Stimulated activated effector memory CD8-positive, alpha-beta T cell treated with anti-CD3 and anti-CD28 coated beads, Interleukin-12 subunit alpha, Interleukin-12 subunit beta, amount 100 ng/mL, for 72 hours (primary cell): ENCODE measurements at regions not wholly inside any gene's neighbourhood (a gene's known extent, or its start where the extent isn't known, plus 50 kb on each side); places are given as distances from the start of the nearest gene placed in this dataset.

ENCODE experiments used
- ATAC-seq: fragments of 150-1000 bp; cut with Tn5 transposase; 2 replicates; pipeline ENCODE4 v1.10.0; 2021
- DNase-seq, 2 donors: peaks; one replicate each; pipeline ENCODE4 v3.0.0; 2021 to 2022; ENCODE audit warnings: low spot score in 2 of 2
- H3K27ac Mint-ChIP-seq: one replicate; pipeline ENCODE4 v1.8.0; 2022; ENCODE audit warnings: mild to moderate bottlenecking, mixed read lengths
- H3K36me3 Mint-ChIP-seq: one replicate; pipeline ENCODE4 v1.8.0; 2022; ENCODE audit warnings: mild to moderate bottlenecking, mixed read lengths
- H3K4me1 Mint-ChIP-seq: one replicate; pipeline ENCODE4 v1.8.0; 2022; ENCODE audit warnings: mixed read lengths
- H3K4me3 Mint-ChIP-seq: one replicate; pipeline ENCODE4 v1.8.0; 2022; ENCODE audit warnings: mild to moderate bottlenecking, mixed read lengths
- H3K9me3 Mint-ChIP-seq: one replicate; pipeline ENCODE4 v1.8.0; 2022; ENCODE audit warnings: mixed read lengths

DNA sequence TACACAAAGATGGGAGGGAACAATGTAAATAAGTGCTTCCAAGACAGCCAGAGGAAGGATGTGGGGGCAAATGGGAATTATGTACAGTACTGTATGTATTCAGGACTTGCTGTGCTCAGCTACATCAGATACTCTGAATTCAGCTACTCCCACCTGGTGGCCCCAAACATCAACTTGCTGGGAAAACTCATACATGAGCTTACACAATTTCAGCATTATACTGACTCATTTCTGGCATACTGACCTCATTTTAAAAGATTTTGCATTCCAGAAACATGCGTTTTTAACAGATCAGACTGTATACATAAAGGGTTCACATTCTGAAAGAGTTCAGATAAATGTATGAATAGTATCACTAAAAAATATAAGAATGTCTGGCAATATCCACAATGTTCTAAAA lies 59.7 kb downstream of the GPX5 start:
- Mint-ChIP-seq H3K9me3 (peaks cover 3% of the 10 kb centered on the region), H3K27ac (no peak overlapping the region), H3K36me3 (no peaks in the 10 kb centered on the region), H3K4me3 (no peak overlapping the region), H3K4me1 (peaks cover 25% of the 10 kb centered on the region)
- ATAC-seq (no peak), DNase-seq (no peak)

DNA sequence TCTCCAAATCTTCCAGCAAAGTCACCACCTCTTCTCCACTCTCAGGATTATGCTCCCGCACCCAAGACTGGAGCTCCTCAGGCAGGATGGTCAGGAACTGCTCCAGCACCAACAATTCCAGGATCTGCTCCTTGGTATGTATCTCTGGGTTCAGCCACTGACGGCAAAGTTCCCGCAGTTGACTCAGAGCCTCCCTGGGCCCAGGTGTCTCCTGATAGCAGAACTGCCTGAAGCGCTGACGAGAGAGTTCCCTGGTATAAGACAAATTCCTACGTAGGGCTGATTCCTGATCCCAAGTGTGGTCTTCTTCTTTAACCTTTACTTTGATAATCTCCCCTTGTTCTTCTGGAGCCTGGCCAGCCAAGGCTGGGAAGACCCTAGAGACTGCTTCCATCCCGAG lies 60.6 kb downstream of the GPX5 start:
- DNase-seq (no peak), ATAC-seq (no peak)
- Mint-ChIP-seq H3K9me3 (peaks cover 3% of the 10 kb centered on the region), H3K27ac (no peak overlapping the region), H3K4me3 (peak overlapping the region; percentile 66), H3K4me1 (peaks cover 25% of the 10 kb centered on the region), H3K36me3 (no peaks in the 10 kb centered on the region)

GRCh38 chr6:28586962-28587745 lies 61.5 kb downstream of the GPX5 start:
- peak overlapping the region; percentile 66 for H3K4me3 Mint-ChIP-seq
- no peaks in the 10 kb centered on the region for H3K36me3 Mint-ChIP-seq
- no peak overlapping the region for H3K27ac Mint-ChIP-seq
- peaks cover 25% of the 10 kb centered on the region for H3K4me1 Mint-ChIP-seq
- peaks cover 3% of the 10 kb centered on the region for H3K9me3 Mint-ChIP-seq
- peak; percentile 67 for ATAC-seq
- peak in 1 of 2 donors; percentile 55 for DNase-seq

DNA sequence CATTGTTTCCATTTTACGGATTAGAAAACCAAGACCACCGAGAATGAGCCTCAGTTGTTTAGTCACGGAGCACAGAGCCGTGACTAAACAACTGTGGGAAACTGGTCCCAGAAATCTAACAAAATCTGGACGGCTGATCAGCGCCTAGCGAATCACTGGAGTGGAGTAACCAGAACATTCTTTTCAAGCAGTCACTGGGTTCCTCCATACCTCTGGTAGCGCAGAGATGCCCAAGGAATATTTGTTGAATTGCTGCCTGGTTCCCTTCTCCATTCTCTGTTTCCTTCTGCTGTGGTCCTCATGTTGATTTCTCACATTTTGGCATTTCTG lies 62.0 kb downstream of the GPX5 start:
- H3K36me3 Mint-ChIP-seq: no peaks in the 10 kb centered on the region
- peaks cover 3% of the 10 kb centered on the region for H3K9me3 Mint-ChIP-seq
- no peak overlapping the region for H3K27ac Mint-ChIP-seq
- DNase-seq (no peak), ATAC-seq (no peak)
- H3K4me3 Mint-ChIP-seq: peak overlapping the region; percentile 66
- H3K4me1 Mint-ChIP-seq: peaks cover 25% of the 10 kb centered on the region

GRCh38 chr6:28588666-28589065 lies 63.0 kb downstream of the GPX5 start:
- Mint-ChIP-seq H3K9me3 (peaks cover 3% of the 10 kb centered on the region), H3K4me3 (no peak overlapping the region), H3K4me1 (peaks cover 25% of the 10 kb centered on the region), H3K36me3 (no peaks in the 10 kb centered on the region), H3K27ac (no peak overlapping the region)
- DNase-seq: no peak
- ATAC-seq: no peak

DNA sequence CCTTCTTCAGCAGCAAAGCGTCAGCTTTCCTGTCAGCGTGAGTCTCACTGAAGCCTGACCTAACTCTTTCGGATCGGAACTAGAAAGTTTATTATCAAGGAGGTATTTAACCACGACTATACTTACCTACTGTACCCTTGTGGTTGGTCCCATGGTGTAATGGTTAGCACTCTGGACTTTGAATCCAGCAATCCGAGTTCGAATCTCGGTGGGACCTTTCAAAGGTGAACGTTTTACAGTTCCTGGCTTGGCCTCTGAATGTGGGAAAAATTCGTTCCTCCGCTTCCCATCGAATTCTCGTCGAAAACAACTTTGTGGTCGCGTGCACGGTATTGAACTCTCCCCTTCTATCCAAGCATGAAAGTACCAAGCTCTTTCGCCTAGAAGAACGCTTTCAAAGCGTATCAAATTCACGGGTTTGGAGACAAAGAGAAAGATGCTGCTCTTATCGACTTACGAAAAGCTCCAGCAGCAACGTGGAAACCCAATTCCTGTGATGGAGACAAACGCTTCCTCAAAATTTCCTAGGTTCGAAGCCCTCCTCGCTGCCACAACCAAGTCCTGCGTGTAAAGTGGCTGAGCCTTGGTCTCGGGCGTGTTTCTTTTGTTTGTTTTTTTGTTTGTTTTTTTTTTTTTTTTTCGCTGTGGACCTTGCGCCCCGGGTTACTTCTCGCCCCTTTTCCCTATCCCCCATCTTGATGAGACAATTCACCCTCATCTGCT lies 63.7 kb downstream of the GPX5 start:
- peaks cover 25% of the 10 kb centered on the region for H3K4me1 Mint-ChIP-seq
- no peak overlapping the region for H3K4me3 Mint-ChIP-seq
- no peak overlapping the region for H3K27ac Mint-ChIP-seq
- peak; percentile 43 for ATAC-seq
- H3K36me3 Mint-ChIP-seq: no peaks in the 10 kb centered on the region
- H3K9me3 Mint-ChIP-seq: peaks cover 3% of the 10 kb centered on the region
- peak in 1 of 2 donors; percentile 62 for DNase-seq

- H3K9me3 Mint-ChIP-seq: peaks cover 3% of the 10 kb centered on the region
- no peak overlapping the region for H3K4me3 Mint-ChIP-seq
- DNase-seq (no peak), ATAC-seq (no peak)
- peaks cover 25% of the 10 kb centered on the region for H3K4me1 Mint-ChIP-seq
- no peaks in the 10 kb centered on the region for H3K36me3 Mint-ChIP-seq
- no peak overlapping the region for H3K27ac Mint-ChIP-seq
Observed at GRCh38 chr6:28589957-28590349, 64.3 kb downstream of the GPX5 start.

- no peak overlapping the region for H3K4me3 Mint-ChIP-seq
- no peak for ATAC-seq
- DNase-seq: no peak
- no peak overlapping the region for H3K27ac Mint-ChIP-seq
- no peaks in the 10 kb centered on the region for H3K36me3 Mint-ChIP-seq
- no peaks in the 10 kb centered on the region for H3K4me1 Mint-ChIP-seq
- no peaks in the 10 kb centered on the region for H3K9me3 Mint-ChIP-seq
Observed at GRCh38 chr6:28597217-28597835, 71.6 kb downstream of the GPX5 start.

- H3K36me3 Mint-ChIP-seq: no peaks in the 10 kb centered on the region
- H3K4me3 Mint-ChIP-seq: no peak overlapping the region
- no peaks in the 10 kb centered on the region for H3K9me3 Mint-ChIP-seq
- DNase-seq: no peak
- H3K4me1 Mint-ChIP-seq: no peaks in the 10 kb centered on the region
- no peak overlapping the region for H3K27ac Mint-ChIP-seq
- ATAC-seq: no peak
Observed at GRCh38 chr6:28597924-28598722, 72.4 kb downstream of the GPX5 start.

DNA sequence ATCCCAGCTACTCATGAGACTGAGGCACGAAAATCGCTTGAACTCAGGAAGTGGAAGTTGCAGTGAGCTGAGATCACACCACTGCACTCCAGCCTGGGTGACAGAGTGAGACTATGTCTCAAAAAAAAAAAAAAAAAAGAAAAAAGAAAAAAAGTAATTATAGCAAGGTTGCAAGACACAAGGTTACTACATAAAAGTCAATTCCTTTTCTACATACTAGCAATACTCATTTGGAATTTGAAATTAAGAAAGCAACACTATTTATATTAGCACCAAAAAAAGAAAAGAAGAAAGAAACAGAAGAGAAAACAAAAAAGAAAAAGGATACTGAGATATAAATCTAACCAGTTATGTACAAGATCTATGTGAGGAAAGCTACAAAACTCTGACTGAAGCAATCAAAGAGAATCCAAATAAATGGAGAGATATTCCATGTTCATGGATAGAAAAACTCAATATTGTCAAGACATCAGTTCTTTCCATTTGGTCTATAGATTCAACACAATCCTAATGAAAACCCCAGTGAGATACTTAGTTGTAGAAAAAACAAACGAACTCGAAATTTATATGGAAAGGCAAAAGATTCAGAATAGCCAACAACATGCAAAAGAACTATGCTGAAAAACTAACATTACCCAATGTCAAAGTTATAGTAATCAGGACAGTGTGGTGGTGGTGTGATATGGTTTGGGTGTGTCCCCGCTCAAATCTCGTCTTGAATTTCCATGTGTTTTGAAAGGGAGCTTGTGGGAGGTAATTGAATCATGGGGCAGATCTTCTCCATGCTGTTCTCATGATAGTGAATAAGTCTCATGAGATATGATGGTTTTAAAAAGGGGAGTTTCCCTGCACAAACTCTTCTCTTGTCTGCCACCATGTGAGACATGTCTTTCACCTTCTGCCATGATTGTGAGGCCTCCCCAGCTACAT lies 73.3 kb downstream of the GPX5 start:
- Mint-ChIP-seq H3K4me3 (no peak overlapping the region), H3K36me3 (no peaks in the 10 kb centered on the region), H3K4me1 (no peaks in the 10 kb centered on the region), H3K9me3 (no peaks in the 10 kb centered on the region), H3K27ac (no peak overlapping the region)
- DNase-seq: no peak
- no peak for ATAC-seq

DNA sequence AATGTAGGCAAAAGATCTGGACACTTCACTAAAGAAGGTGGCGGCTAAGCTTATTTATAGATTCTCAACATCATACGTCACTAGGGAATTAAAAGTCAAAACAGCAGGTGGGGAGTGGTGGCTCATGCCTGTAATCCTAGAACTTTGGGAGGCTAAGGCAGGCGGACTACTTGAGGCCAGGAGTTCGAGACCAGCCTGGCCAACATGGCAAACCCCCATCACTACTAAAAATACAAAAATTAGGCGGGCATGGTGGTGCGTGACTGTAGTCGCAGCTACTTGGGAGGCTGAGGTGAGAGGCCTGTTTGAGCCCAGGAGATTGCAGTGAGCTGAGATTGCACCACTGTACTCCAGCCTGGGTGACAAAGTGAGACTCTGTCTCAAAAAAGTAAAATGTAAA lies 74.6 kb downstream of the GPX5 start:
- DNase-seq (no peak), ATAC-seq (no peak)
- H3K27ac Mint-ChIP-seq: no peak overlapping the region
- no peak overlapping the region for H3K4me3 Mint-ChIP-seq
- H3K36me3 Mint-ChIP-seq: no peaks in the 10 kb centered on the region
- no peaks in the 10 kb centered on the region for H3K9me3 Mint-ChIP-seq
- no peaks in the 10 kb centered on the region for H3K4me1 Mint-ChIP-seq

- Mint-ChIP-seq H3K4me1 (peaks cover 7% of the 10 kb centered on the region), H3K36me3 (peaks cover 11% of the 10 kb centered on the region), H3K4me3 (no peak overlapping the region), H3K9me3 (no peaks in the 10 kb centered on the region), H3K27ac (no peak overlapping the region)
- DNase-seq (no peak), ATAC-seq (no peak)
Observed at GRCh38 chr6:28603891-28604290, 78.2 kb downstream of the GPX5 start.

DNA sequence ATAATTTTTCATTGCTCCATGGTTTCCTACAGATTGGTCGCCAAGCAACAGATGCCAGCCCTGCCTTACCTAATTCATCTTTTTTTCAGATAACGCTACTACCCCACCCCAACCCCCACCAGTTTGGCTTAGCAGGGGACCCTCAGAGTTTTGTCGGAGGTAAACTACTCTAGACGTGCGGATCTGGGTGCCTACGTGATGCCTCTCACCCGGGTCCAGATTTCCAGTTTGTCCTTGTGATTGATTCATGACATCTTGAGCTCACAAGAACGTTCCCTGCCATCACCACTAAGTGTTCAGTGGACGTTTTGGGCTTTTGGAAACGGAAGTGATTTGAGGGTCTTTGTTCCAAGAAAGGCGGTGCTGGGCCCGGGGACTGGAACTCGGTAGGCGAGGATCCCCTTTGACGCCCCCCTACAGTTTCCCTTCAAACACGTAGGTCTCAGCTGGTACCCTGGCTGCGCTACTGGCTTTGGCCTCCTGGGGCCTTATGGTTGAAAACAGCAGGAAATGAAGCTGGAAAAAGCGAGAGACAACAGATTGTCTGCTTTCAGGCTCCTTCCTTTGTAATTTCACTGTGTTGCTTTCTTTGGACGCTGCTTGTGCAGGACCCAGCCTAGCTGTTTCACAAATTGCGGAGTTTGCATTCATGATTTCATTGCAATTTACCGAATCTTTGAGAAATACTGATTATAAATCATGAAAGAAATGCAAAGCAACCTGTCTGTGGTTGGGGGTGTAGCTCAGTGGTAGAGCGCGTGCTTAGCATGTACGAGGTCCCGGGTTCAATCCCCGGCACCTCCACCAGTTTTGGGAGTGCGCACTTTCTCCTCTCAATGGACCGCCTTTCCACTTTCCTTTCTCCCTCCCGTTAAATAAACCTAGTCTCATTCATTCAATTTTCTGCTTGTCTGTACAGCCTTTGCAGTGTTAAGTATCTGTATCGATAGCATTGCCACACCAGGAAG lies 81.0 kb downstream of the GPX5 start:
- H3K4me3 Mint-ChIP-seq: peak overlapping the region; percentile 19
- H3K36me3 Mint-ChIP-seq: peaks cover 11% of the 10 kb centered on the region
- ATAC-seq (peak; percentile 49), DNase-seq (peak in 1 of 2 donors; percentile 54)
- H3K4me1 Mint-ChIP-seq: peaks cover 7% of the 10 kb centered on the region
- peak overlapping the region; percentile 43 for H3K27ac Mint-ChIP-seq
- no peaks in the 10 kb centered on the region for H3K9me3 Mint-ChIP-seq
